GM12874 (cell line): ENCODE measurements at regions not wholly inside any gene's neighbourhood (a gene's known extent, or its start where the extent isn't known, plus 50 kb on each side); places are given as distances from the start of the nearest gene placed in this dataset.

ENCODE experiments used
- CTCF ChIP-seq: IDR thresholded peaks from 2 replicates; pipeline ENCODE4 v1.5.1; 2011; ENCODE audit warnings: low read depth, mild to moderate bottlenecking, control low read depth, low read length, moderate library complexity; ENCODE audit not compliant: insufficient read depth

GRCh38 chr12:127712561-127712960 lies 554.4 kb upstream of the TMEM132C start:
- no peak for TF ChIP-seq CTCF

GRCh38 chr12:127716166-127716565 lies 550.8 kb upstream of the TMEM132C start:
- TF ChIP-seq CTCF, result no peak

GRCh38 chr12:127717278-127717677 lies 549.7 kb upstream of the TMEM132C start:
- TF ChIP-seq CTCF, result no peak

- no peak for TF ChIP-seq CTCF
Measured at GRCh38 chr12:127720334-127720733, 546.6 kb upstream of the TMEM132C start.

- TF ChIP-seq CTCF, result no peak
Measured at GRCh38 chr12:127722611-127723010, 544.4 kb upstream of the TMEM132C start.

- TF ChIP-seq CTCF, result no peak
Measured at GRCh38 chr12:127723251-127723650, 543.7 kb upstream of the TMEM132C start.

GRCh38 chr12:127726671-127727315 lies 540.2 kb upstream of the TMEM132C start:
- TF ChIP-seq CTCF, result no peak
